SJSA1 (cell line): ENCODE measurements at regions not wholly inside any gene's neighbourhood (a gene's known extent, or its start where the extent isn't known, plus 50 kb on each side); places are given as distances from the start of the nearest gene placed in this dataset.

Experiments used
- DNase-seq, 2 experiments: peaks; one replicate each; pipeline ENCODE4 v3.0.0-alpha.2; 2015 to 2020; ENCODE audit warnings: low spot score in 2 of 2, low read depth in 1 of 2
- H3K27ac ChIP-seq: fragments of 250-450 bp; sonication (Bioruptor Pico); 2 replicates; pipeline ENCODE4 v1.5.1; 2020; ENCODE audit warnings: mild to moderate bottlenecking, moderate library complexity
- H3K27me3 ChIP-seq: fragments of 250-450 bp; sonication (Bioruptor Pico); replicated peaks from 2 replicates; pipeline ENCODE4 v1.5.1; 2020; ENCODE audit warnings: mild to moderate bottlenecking, moderate library complexity
- H3K36me3 ChIP-seq: fragments of 250-450 bp; sonication (Bioruptor Pico); 2 replicates; pipeline ENCODE4 v1.5.1; 2020; ENCODE audit warnings: mild to moderate bottlenecking
- H3K4me1 ChIP-seq: fragments of 250-450 bp; sonication (Bioruptor Pico); replicated peaks from 2 replicates; pipeline ENCODE4 v1.6.1; 2021; ENCODE audit warnings: mild to moderate bottlenecking
- H3K4me3 ChIP-seq: fragments of 250-450 bp; sonication (Bioruptor Pico); 2 replicates; pipeline ENCODE4 v1.5.1; 2020; ENCODE audit warnings: mild to moderate bottlenecking
- H3K9me3 ChIP-seq: fragments of 250-450 bp; sonication (Bioruptor Pico); replicated peaks from 2 replicates; pipeline ENCODE4 v1.5.1; 2020; ENCODE audit warnings: mild to moderate bottlenecking

GRCh38 chr13:21316376-21316775 lies 139.9 kb downstream of the MRPL57 start:
- Histone ChIP-seq H3K36me3 (no peaks in the 10 kb centered on the region), H3K27ac (no peak overlapping the region), H3K27me3 (no peaks in the 10 kb centered on the region), H3K4me3 (no peak overlapping the region), H3K4me1 (no peaks in the 10 kb centered on the region), H3K9me3 (no peaks in the 10 kb centered on the region)
- DNase-seq, result no peak

GRCh38 chr13:21318891-21319532 lies 140.1 kb downstream of the ZDHHC20 start:
- no peak overlapping the region for H3K4me3 ChIP-seq
- no peaks in the 10 kb centered on the region for H3K36me3 ChIP-seq
- H3K27me3 ChIP-seq, result no peaks in the 10 kb centered on the region
- no peaks in the 10 kb centered on the region for H3K4me1 ChIP-seq
- no peak for DNase-seq
- H3K27ac ChIP-seq, result no peak overlapping the region
- no peaks in the 10 kb centered on the region for H3K9me3 ChIP-seq

- no peaks in the 10 kb centered on the region for H3K27me3 ChIP-seq
- H3K36me3 ChIP-seq, result no peaks in the 10 kb centered on the region
- no peaks in the 10 kb centered on the region for H3K4me1 ChIP-seq
- H3K9me3 ChIP-seq, result no peaks in the 10 kb centered on the region
- no peak for DNase-seq
- H3K4me3 ChIP-seq, result no peak overlapping the region
- no peak overlapping the region for H3K27ac ChIP-seq
These were observed 139.0 kb downstream of the ZDHHC20 start for GRCh38 chr13:21319869-21320641.

GRCh38 chr13:21320642-21321034 lies 138.5 kb downstream of the ZDHHC20 start:
- Histone ChIP-seq H3K4me3 (no peak overlapping the region), H3K27ac (no peak overlapping the region), H3K36me3 (no peaks in the 10 kb centered on the region), H3K27me3 (no peaks in the 10 kb centered on the region), H3K4me1 (no peaks in the 10 kb centered on the region), H3K9me3 (no peaks in the 10 kb centered on the region)
- DNase-seq, result no peak

GRCh38 chr13:21321269-21321668 lies 137.8 kb downstream of the ZDHHC20 start:
- Histone ChIP-seq H3K27me3 (no peaks in the 10 kb centered on the region), H3K4me3 (no peak overlapping the region), H3K4me1 (peaks cover 4% of the 10 kb centered on the region; the same call in 1 of the 2 replicates), H3K9me3 (no peaks in the 10 kb centered on the region), H3K36me3 (no peaks in the 10 kb centered on the region), H3K27ac (no peak overlapping the region)
- no peak for DNase-seq

GRCh38 chr13:21322327-21322965 lies 136.7 kb downstream of the ZDHHC20 start:
- no peaks in the 10 kb centered on the region for H3K9me3 ChIP-seq
- H3K36me3 ChIP-seq, result no peaks in the 10 kb centered on the region
- H3K27me3 ChIP-seq, result no peaks in the 10 kb centered on the region
- no peak overlapping the region for H3K4me3 ChIP-seq
- DNase-seq, result no peak
- no peak overlapping the region for H3K27ac ChIP-seq
- peaks cover 4% of the 10 kb centered on the region; the same call in 1 of the 2 replicates for H3K4me1 ChIP-seq
